GM19452 (cell line): ENCODE measurements at regions not wholly inside any gene's neighbourhood (a gene's known extent, or its start where the extent isn't known, plus 50 kb on each side); places are given as distances from the start of the nearest gene placed in this dataset.
"Not testable (repeated sequence)": the region's sequence is repeated elsewhere in the genome, so short reads cannot be mapped to it uniquely, and the experiment has no call there.

Source experiments
- ATAC-seq: cut with Tn5 transposase; IDR thresholded peaks from one replicate; pipeline ENCODE4 v1.9.1; 2021; ENCODE audit not compliant: unreplicated experiment

DNA sequence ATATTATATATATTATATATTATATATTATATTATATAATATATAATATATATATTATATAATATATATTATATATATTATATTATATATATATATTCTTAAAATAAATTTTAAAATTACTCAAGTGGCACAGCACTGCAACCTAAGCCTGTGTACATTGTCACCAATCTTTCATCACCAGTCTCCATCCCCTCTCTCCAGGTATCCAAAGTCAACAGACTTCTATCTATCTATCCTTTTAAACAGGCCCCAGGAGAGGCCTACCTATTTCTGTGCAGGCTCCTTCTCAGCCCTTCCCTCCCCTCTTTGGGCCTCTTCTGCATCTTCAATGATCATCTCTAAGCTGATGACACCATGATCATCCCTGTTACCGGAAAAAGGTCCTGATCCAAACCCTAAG is 111.7 kb downstream of the RHOU start:
- ATAC-seq = no peak

DNA sequence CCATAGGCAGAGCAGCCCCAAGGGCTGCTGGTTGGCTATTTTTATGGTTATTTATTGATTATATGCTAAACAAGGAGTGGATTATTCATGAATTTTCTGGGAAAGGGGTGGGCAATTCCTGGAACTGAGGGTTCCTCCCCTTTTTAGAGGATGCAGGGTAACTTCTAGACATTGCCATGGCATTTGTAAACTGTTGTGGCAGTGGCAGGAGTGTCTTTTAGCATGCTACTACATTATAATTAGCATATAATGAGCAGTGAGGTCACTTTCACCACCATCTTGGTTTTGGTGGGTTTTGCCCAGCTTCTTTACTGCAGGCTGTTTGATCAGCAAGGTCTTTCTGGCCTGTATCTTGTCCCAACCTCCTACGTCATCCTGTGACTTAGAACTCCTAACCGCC is 112.2 kb downstream of the RHOU start:
- ATAC-seq = not testable (repeated sequence)

DNA sequence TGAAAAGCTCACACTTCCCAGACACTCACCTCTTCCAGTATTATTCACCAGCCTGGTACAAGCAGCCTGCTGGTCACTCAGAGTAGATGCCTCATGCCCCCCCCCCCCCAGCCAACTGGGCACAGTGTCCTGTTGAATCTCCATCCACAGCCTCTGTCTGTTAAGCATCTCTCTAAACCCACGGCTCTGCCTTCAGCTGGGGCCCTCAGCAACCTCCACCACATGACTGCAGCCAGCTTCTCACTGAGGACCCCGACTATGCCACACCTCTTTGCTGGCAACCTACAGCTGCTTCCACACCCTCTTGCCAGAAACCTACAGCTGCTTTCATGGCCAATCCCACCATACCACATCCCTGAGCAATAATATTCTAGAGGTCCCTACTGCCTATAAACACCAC is 113.1 kb downstream of the RHOU start:
- ATAC-seq = no peak

DNA sequence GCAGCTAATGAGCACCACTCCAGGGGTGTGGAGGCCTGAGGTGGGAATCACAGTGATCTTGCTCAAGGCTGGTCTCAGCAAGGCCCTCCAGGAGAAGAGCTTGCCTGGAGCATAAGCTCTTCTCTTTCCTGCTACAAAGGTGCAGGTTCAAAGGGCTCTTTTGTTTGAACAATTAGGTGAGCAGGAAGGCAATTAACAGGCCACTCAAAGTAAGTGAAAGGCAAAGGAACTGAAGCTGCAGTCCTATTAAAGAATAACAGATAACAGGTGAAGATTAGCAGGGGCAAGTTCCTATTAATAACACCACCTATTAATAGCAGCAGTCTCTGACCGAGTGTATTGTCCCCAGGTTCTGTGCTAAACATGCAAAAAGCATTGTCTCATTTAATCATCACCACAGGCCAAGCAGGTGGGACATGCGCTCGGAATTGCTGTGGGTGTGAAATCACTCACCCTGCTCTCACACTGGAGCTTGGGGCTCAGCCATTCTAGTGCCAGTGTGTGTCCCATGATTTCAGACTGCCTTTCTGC is 113.8 kb downstream of the RHOU start:
- ATAC-seq = peak; percentile 83

DNA sequence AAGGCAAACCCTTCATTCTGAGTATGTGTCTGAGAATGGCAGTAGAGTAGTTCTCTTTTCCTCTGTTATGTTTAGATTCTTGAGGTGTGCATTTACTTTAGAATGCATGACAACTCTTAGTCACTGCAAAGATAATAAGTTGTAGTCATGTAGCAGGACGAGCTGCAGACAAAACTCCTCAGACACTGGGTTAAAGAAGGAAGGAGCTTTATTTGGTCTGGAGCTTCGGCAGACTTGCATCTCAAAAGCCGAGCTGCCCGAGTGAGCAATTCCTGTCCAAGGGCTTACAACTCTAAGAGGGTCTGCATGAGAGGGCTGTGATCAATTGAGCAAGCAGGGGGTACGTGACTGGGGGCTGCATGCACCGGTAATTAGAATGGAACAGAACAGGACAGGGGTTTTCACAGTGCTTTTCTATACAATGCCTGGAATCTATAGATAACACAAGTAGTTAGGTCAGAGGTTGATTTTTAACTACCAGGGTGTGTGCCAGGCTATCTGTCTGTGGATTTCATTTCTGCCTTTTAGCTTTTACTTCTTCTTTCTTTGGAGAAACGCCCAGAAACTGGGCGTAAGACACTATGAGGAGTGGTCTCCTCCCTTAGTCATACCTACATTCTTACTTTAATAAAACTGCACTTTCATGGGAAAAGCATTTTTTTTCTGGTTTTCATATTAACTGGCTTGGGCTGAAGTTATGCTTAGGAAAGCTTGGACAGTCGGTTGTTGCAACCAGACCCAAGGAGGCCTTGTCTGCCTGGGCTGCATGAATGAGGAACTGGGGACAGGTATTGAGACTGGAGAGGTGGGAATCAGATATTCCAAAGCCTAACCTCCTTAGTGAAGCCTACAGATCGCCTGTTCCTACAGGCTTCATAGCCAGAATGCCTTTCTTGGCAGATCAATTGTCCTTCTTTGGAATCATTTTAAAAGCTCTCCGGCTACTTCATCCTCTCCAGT is 115.1 kb downstream of the RHOU start:
- ATAC-seq = no peak

DNA sequence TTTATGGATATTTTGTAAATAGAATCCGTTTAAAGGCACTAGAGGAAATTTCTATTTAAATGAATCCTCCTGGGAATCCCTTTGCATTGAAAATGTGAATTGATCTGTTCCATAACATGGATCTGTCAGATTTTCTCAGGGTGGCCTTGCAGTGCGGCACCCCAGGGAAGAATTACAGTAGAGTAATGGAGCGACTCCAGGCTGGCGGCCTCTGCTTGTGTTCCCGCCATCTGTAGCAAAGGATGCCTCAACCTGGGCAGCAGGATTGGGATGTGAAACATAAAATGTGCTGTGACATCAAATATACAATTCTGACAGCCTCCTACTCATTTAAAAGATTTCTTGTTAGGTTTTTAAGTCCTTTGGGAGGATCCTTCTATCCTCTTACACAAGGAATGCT is 115.9 kb downstream of the RHOU start:
- ATAC-seq = no peak

DNA sequence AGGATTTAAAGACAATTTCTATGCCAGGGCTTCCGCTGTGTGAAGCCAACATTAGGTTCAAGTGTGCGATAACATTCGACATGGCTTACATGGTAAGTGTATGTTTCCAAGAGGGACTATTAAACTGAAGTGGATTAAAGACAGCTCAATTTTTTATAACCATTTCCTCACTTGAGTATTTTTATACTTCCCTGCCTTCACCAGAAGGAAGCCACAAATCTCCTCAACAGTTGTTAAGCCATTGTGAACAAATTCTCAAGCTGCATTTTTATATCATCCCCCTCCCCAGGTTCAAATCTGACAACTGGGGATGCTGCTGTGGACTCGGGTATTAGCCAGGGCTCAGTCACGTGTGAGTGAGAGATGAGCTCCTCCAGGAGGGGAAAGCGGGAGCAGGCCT is 116.3 kb downstream of the RHOU start:
- ATAC-seq = no peak

DNA sequence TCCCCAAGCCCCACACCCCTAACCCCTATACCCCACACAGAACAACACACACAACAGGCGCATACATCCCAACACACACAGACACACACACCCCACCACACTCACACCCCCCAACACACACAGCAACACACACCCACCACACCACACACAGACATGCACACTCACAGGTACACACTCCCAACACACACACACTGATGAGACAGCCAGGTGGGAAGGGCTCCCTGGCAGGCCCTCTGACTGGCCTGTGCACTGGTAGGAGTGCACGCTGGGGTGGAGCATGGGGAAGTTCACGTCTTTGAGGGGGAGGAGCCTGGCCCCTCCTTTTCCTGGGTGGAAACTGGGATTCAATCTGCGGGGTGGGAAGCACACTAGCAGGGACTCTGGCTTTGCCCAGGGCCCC is 116.7 kb downstream of the RHOU start:
- ATAC-seq = no peak

DNA sequence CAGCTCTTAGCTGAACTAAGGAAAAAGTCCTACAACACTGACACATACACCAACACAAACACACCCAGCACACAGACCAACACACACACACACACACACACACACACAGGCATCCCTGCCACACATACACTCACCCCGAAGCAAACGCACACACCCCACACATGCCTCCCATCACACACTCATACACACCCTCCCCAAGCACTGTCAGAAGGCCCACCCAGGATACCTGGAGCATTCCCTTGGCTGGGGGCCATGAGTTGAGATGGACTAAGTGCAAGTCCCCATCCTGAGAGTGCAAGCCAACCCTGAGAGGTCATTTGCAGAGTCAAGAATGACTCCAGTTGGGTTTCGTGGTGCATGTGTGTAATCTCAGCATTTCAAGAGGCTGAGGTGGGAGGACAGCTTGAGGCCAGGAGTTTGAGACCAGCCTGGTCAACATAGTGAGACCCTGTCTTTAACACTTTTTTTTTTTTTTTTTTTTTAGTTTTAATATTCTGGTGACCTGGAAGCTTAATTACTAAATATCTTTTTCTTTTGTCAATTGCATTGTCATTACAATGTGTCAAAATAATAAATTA is 117.3 kb downstream of the RHOU start:
- ATAC-seq = no peak

DNA sequence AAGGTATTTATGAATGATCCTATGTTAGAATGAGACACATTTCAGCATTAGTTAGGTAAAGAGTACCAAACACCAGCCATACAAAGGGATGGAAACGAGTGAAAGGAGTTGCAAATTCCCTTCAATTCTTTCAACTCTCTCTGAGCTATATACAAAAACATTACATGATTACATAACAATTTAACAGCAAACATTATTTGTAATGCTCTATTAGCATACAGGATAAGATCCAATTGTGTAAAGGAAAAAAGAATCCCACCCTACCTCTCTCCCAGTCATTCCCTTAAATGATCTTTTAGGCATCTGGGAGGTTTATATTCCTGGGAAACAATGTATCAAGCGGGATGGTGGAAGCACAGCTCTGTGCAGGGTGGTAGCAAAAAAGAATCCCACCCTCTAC is 117.9 kb downstream of the RHOU start:
- ATAC-seq = no peak

DNA sequence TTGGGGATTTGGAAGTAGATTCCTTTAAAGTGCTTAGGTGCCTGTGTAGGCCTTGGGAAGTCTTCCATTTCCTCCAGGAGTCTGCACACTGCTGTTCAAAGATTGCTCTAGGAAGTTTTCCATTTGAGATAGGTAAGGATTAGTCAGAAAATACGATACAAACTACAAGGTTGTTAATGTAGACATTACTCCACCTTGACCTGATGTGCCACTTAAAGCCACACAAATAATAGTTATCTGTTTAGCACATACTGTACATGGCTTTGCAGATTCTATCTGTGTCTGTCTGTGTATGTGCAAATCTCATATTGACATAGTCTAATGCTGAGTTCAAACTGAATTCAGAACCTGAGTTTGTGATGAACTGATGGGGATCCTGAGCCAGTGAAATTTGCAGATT is 118.4 kb downstream of the RHOU start:
- no peak for ATAC-seq

DNA sequence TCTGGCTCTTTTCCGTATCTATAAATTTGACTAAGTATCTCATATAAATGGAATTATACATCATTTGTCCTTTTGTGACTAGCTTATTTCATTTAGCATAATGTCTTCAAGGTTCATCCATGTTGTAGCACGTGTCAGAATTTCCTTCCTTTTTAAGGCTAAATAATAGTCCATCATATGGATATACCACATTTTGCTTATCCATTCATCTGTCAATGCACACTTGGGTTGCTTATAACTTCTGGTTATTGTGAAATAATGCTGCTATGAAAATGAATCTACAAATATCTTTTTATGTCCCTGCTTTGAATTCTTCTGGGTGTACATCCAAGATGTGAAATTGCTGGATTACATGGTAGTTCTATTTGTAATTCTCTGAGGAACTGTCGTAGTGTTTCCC is 119.6 kb downstream of the RHOU start:
- ATAC-seq = no peak

DNA sequence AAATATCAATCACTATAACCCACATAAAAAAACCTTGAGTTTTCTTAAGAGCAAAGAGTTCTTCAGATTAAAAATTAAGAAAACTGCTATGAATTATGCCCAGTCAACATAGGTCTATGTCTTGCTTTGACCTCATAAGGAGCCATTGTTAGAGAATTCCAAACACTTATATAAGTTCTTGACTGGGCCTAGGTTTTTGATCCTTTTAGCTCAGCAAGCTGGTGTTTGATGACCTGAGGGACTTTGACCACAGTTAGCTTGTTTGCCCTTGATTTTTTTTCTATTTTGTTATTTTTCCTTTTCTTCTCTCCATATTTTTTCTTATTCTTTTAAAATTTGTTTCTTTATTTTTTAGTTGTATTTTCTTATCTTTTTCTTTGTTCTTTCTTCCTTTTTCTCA is 122.3 kb downstream of the RHOU start:
- ATAC-seq = no peak

DNA sequence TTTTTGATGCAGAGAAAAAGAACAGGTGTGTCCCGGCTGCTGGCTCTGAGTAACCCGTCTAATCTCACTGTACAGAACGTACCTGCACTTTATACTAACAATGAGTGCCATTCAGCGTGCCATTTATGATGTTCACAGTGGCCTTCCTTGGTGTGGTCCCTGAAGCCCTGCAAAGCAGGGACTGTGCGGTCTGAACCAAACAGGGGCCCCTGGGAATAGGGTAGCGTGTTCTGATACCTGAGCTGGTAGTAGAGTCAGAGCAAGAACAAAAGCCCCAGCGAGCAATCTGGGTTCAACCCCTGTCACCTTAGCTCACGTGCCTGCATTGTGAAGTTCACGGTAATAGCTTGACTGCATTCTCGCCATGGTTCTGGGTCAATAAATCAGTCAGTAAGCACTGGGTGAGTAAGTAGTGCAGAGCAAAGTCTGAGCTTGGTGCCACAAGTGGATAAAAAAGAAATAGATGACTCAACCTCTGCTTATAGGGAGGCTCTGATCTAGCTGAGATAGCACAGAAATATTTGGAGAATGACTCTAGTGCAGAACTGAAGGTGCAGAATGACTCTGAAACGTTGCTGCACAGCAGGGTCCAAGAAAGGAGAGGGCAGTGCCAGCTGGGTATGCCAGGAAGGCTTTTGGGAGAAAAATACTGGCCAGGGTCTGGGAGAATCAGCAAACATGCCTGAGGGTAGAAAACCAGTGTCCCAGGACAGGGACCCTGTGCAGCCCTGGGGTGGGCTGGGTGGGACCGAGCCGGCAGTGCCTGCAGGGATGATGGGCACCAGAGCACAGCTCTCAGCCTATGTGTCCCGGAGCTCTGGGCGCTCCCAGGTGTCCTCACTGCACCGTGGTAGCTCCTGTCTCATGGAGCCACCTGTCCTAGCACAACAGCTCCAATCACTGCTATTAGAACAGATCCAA is 125.9 kb downstream of the RHOU start:
- ATAC-seq = peak; percentile 74

DNA sequence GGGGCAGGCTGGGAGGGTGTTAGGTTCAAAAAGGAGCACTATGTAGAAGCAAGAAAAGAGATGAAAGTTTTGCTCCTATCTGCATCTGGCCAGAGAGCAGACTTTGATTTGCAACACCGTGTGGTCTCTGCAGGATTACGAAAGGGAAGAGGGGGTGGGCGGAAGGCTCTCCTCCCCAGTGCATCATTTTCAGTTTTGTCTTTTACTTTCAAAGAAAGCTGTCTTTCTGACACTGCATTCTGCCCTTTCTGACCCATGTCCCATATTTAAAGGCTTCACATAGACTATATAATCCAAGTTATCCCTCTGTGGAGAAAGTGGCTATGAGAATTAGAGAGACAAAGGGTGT is 126.5 kb downstream of the RHOU start:
- no peak for ATAC-seq

DNA sequence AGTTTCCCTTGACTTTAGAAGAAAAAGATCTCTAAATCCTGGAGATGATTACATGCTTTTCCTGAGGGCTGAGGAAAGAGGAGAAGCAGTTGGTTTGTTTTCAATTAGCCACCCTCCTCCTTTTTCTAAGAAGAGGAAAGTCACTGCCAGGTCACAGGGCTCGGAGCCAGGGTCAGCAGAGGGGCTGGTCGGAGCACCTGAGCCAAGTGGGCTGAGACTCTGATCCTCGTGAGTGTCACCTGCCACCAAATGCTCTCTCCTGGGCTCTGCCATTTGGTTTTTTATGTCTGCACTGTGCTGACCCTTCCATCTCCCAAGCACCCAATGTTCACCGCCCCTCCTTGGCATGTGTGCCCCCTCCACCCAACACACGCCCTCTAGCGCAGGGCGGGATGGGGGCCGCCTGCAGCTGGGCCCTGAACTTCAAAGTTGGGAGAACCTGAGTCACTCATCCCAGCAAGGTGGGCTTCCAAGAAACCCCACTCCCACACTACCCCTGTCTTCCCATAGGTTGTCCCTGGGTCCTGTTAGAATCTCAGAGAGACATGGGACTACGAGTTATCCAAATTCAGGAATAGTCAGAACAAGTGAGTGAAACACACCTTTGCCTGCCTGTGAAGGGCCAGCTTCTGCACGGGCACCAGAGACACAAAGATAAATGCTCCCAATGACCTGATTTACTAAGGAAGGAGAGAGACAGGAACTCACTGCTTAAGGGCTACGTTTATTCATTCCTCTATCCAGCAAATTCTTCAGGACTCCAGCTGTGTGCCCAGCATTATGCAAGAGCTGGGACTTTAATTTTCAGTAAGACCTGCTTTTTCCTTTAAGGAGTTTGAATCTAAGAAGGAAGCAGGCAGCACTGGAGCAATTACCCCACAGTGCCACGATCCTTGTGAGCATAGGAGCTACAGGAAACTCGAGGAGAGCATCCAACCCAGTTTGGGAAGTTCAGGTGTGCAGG is 127.5 kb downstream of the RHOU start:
- ATAC-seq = no peak

DNA sequence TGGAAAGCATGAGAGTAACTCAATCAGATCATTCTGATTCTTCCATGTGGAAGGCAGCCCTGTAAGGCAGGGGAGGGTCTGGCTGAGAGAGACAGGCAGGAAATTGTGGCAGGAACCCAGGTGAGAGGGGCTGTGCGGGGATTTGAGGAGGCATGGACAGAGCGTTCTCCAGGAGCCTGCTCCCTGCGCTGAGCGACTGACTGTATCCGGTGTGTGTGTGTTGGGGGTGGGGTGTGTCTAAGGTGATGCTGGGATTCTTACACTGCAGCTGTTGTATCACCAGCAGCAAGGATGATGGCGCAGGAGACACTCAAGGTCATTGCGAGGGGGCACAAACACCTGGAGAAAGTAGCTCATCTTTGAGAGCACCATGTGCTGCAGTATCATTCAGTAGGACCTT is 128.5 kb downstream of the RHOU start:
- ATAC-seq = no peak

DNA sequence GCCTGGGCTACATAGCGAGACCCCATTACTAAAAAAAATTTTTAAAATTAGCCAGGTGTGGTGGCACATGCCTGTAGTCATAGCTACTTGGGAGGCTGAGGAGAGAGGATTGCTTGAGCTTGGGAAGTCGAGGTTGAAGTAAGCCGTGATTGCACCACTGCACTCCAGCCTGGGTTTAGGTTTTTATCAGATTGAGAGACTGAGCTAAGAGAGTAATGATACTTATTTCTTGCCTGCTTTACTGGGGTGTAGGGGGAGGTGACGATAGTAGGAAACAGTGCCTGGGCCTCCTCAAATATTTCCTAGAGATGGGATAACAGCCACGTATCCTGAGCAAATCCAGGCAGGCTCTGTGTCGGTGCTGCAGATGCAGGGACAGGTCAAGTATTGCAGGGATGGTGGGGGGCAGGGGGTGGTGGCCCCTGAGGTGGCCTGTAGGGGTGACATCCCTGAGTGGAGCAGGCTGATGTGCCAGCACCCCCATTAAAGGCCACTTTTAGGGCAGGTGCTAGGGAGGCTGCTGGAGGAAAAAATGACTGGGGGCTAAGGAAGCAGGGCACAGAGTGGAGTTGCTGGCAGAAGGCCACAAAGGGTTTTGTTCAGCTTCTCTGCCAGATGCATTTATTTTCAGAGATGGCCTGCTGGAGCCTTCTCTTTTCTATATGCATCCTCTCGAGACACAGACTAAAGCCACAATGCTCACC is 130.5 kb downstream of the RHOU start:
- ATAC-seq = no peak

DNA sequence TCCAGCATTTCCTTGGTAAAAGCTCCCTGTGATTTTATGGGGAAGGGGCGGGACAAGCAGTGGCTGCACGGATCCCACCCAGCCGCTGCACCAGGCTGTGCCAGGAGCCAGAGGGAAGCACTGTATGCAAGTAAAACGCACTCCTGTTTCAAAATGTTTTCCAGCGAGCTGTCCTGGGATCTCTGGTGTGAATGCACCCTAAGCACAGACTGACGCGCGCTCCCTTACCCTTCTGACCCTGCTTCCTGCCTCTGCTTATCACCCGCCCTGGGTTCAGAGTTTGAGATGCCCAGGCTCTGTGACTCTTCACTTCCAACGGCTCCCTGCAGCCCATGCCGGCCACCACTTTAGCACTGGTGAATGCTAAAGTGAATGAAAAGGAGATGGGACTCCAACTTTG is 131.2 kb downstream of the RHOU start:
- no peak for ATAC-seq
